GM12878 (cell line): ENCODE measurements at regions not wholly inside any gene's neighbourhood (a gene's known extent, or its start where the extent isn't known, plus 50 kb on each side); places are given as distances from the start of the nearest gene placed in this dataset.

ENCODE experiments used
- CREB1 ChIP-seq: IDR thresholded peaks from 2 replicates; pipeline ENCODE4 v1.6.1; 2012; ENCODE audit warnings: low read depth, mild to moderate bottlenecking, inconsistent platforms
- EP300 ChIP-seq, 2 experiments: fragments of 150-350 bp in 1 of 2; IDR thresholded peaks; 2 replicates each; pipeline ENCODE4 v1.6.1; 2011 to 2012; ENCODE audit warnings: low read depth in 2 of 2, low read length in 2 of 2, borderline replicate concordance in 1 of 2, improper control_type of control experiment in 1 of 2, inconsistent platforms in 1 of 2; ENCODE audit not compliant: control insufficient read depth in 1 of 2
- HDAC2 ChIP-seq: fragments of 200-600 bp; sonication (generic); IDR thresholded peaks from 2 replicates; pipeline ENCODE4 v1.6.1; 2017
- SIN3A ChIP-seq: IDR thresholded peaks from 2 replicates; pipeline ENCODE4 v1.6.1; 2012; ENCODE audit warnings: low read depth, low read length, improper control_type of control experiment
- TCF7 ChIP-seq: IDR thresholded peaks from 2 replicates; pipeline ENCODE4 v1.6.1; 2014; ENCODE audit warnings: antibody characterized with exemption, borderline replicate concordance
- ZNF274 ChIP-seq: IDR thresholded peaks from one replicate; pipeline ENCODE4 v1.8.0; 2011; ENCODE audit not compliant: insufficient read length, insufficient read depth
- ZNF384 ChIP-seq: IDR thresholded peaks from 2 replicates; pipeline ENCODE4 v1.6.1; 2012; ENCODE audit warnings: low read depth, mild to moderate bottlenecking, low read length, improper control_type of control experiment, borderline replicate concordance
- ZZZ3 ChIP-seq: IDR thresholded peaks from 2 replicates; pipeline ENCODE4 v1.6.1; 2011; ENCODE audit warnings: low read depth; ENCODE audit not compliant: control insufficient read depth, insufficient read length
- TF ChIP-seq, protein P1 (sequence below), 3 experiments: IDR thresholded peaks in 2 of 3; conservative IDR thresholded peaks in 1 of 3; 2 replicates each; pipeline ENCODE4 v1.5.1; 2011; ENCODE audit warnings: low read depth in 3 of 3, low read length in 3 of 3, mild to moderate bottlenecking in 3 of 3, control low read depth in 2 of 3, moderate library complexity in 2 of 3, inconsistent platforms in 1 of 3, mixed read lengths in 1 of 3; ENCODE audit not compliant: control insufficient read depth in 2 of 3, insufficient read depth in 1 of 3; ENCODE audit errors: extremely low read depth in 1 of 3

DNA sequence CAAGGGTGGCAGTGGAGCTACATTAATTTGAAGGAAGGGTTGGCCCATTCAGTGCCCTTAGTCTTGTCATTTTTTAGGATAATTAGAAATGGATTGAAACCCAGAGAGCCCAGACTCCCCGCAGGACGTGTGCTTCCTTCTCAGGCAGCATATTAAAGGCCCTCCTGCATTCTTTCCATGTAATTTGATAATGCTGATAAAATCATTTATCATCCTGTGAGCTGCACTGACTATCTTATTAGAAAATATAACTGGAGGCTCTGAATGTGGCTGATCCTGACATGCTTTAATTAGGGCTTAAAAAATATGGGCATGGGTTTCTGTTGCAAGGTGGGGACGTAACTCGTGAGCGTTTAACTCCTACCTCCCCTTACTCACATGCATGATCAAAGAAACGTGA lies 148.1 kb downstream of the ACKR3 start:
- TF ChIP-seq EP300 (IDR thresholded peaks at IDR 0.05; ENCODE audit: borderline replicate concordance in 1 of 2, control insufficient read depth in 1 of 2, low read depth in 2 of 2, low read length in 2 of 2), result no peak
- TF ChIP-seq SIN3A, result no peak
- no peak for TF ChIP-seq ZZZ3
- TF ChIP-seq CREB1, result no peak
- TF ChIP-seq, protein P1, sequence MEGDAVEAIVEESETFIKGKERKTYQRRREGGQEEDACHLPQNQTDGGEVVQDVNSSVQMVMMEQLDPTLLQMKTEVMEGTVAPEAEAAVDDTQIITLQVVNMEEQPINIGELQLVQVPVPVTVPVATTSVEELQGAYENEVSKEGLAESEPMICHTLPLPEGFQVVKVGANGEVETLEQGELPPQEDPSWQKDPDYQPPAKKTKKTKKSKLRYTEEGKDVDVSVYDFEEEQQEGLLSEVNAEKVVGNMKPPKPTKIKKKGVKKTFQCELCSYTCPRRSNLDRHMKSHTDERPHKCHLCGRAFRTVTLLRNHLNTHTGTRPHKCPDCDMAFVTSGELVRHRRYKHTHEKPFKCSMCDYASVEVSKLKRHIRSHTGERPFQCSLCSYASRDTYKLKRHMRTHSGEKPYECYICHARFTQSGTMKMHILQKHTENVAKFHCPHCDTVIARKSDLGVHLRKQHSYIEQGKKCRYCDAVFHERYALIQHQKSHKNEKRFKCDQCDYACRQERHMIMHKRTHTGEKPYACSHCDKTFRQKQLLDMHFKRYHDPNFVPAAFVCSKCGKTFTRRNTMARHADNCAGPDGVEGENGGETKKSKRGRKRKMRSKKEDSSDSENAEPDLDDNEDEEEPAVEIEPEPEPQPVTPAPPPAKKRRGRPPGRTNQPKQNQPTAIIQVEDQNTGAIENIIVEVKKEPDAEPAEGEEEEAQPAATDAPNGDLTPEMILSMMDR (IDR thresholded peaks at IDR 0.05 in 2 of 3, conservative IDR thresholded peaks at IDR 0.05 in 1 of 3; ENCODE audit: control insufficient read depth in 2 of 3, extremely low read depth in 1 of 3, insufficient read depth in 1 of 3, low read depth in 3 of 3, low read length in 3 of 3), result no peak
- TF ChIP-seq HDAC2, result no peak
- TF ChIP-seq ZNF384, result no peak
- TF ChIP-seq TCF7, result no peak
- TF ChIP-seq ZNF274, result no peak
